ENCODE measurements at regions not wholly inside any gene's neighbourhood (a gene's known extent, or its start where the extent isn't known, plus 50 kb on each side); places are given as distances from the start of the nearest gene placed in this dataset.

DNA sequence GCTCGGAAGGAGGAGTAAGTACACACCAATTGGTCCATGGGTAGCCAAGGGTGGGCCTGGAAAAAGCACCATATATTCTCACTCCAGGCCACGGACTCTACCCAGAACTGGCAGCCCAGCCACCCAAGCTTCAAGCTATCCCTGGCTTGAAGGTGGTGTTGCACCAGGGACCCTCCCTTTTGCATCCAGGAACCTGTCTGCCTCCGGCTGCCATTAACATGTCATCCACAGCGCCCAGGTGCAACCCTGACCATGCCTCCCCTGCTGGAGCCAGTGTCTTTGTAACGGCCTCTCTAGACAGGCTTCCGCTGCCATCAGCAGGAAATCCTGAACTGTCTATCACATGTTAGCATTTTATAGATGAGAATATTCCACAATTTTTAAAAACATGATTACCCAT, 2158.5 kb upstream of the RAG2 start:
- TF ChIP-seq EZH2phosphoT487 (IDR thresholded peaks at IDR 0.05; ENCODE audit: insufficient read depth, low read depth) (no peak), EZH2 (IDR thresholded peaks at IDR 0.05; ENCODE audit: insufficient read depth, poor library complexity, severe bottlenecking) (no peak)

Data from GM23248 (cell line).